ENCODE measurements at regions not wholly inside any gene's neighbourhood (a gene's known extent, or its start where the extent isn't known, plus 50 kb on each side); places are given as distances from the start of the nearest gene placed in this dataset.
"Not testable (repeated sequence)": the region's sequence is repeated elsewhere in the genome, so short reads cannot be mapped to it uniquely, and the experiment has no call there.

GRCh38 chr5:53276825-53277224, 167.3 kb upstream of the MOCS2 start:
- DNase-seq: no peak

DNA sequence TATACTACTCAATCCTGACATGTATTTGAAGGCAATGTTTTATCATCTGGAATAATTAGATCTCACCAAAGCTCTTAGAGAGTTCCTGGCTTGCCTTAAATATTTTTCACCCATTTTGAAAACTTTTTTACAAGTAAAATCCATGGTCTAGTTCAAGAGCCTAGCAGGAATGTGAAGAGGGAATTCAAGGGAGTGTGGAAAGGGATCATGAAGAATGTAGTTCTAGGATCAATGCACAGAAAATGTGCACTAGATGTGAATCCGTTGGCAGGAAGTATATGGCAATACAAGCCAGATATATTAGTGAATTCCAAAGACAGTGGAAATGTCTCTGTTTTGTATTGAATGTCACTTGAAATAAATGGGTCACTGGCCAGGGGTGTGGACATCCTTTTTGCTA, 167.9 kb upstream of the MOCS2 start:
- DNase-seq: no peak

- DNase-seq: no peak
Measured at GRCh38 chr5:53287573-53287972, 178.0 kb upstream of the MOCS2 start.

DNA sequence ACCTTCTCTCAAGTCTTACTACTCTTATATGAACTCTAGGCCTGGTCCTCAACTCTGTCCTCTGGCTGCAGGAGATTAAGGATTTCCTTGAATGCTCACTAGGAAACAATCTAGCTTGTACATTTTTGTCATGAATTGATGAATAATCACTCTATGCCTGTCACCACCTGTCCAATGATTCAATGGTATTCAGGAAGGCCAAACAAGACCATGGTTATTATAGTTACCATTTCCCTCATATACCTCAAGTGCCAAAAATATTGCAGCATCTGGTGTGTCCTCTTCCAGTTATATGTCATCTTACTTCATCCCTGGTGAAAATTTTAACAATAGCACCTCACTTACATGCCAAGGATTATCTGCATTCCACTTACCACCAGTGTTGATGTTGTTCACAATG, 179.0 kb upstream of the MOCS2 start:
- DNase-seq: no peak

DNA sequence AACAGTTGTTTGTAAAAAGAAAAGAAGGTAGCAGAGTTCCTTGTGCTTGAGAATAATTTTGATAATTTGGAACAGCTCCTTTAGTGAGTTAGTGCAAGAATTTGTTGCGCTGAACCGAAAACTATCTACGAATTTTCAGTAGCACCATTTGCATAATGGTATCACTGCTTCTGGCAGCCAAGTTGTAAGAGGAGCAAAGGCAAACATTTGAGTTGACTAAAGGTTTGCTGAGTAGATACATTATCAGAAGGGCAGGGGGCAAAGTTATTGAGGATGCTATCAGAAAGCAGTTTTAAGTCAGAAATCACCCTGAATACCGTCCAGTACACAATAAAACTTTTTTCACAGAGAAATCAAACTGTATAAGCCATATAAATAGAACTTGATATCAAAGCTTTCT, 181.5 kb upstream of the MOCS2 start:
- DNase-seq: no peak

GRCh38 chr5:53291528-53291927, 182.0 kb upstream of the MOCS2 start:
- DNase-seq: peak; percentile 17 to 54

- no peak for DNase-seq
Measured at GRCh38 chr5:53298841-53299240, 181.6 kb upstream of the FST start.

GRCh38 chr5:53302529-53302928, 177.9 kb upstream of the FST start:
- DNase-seq: no peak

- DNase-seq: no peak
Measured at GRCh38 chr5:53303105-53303504, 177.3 kb upstream of the FST start.

DNA sequence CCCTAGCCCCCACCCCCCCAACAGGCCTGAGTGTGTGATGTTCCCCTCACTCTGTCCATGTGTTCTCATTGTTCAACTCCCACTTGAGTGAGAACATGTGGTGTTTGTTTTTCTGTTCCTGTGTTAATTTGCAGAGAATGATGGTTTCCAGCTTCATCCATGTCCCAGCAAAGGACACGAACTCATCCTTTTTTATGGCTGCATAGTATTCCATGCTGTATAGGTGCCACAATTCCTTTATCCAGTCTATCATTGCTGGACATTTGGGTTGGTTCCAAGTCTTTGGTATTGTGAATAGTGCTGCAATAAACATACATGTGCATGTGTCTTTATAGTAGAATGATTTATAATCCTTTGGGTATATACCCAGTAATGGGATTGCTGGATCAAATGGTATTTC, 175.1 kb upstream of the FST start:
- DNase-seq: not testable (repeated sequence)

GRCh38 chr5:53309653-53310052, 170.8 kb upstream of the FST start:
- no peak for DNase-seq

- no peak for DNase-seq
Measured at GRCh38 chr5:53311681-53312080, 168.7 kb upstream of the FST start.

DNA sequence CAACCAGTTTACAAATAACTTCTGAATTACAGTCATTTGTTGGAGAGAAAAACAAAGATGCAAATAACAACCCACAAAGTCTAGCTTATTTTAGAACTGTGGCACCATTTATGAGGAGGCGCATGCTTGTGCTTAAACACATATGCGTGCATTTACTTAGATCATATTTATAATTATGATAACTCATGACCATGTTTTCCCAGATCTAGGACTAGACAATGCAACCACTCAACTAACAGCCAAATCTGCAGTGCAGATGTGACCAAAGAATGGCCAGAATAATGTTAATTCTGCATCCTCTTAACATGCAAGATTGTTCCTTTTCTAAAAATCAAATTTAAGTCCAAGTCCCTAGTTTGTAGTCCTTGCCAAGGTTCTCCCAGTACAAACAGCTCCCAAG, 167.3 kb upstream of the FST start:
- no peak for DNase-seq

DNA sequence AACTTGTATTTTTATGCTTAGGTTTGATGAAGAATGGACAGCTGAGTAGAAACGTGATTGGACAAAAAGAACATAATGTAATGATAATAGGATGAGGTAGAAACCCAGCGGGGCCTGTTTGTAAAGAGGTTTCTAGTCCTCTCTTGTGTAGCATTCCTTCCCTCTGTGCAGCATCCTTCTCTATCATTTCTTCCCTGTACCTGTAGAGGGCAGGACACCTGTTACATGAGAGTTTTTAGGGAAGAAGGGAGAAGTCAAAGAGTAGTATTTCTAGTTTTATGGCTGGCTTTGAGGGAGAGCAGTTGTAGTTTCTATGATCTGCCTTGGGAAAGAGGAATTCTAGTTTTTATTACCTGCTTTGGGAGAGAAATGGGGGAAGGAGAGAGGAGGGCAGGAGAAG, 162.1 kb upstream of the FST start:
- no peak for DNase-seq

DNA sequence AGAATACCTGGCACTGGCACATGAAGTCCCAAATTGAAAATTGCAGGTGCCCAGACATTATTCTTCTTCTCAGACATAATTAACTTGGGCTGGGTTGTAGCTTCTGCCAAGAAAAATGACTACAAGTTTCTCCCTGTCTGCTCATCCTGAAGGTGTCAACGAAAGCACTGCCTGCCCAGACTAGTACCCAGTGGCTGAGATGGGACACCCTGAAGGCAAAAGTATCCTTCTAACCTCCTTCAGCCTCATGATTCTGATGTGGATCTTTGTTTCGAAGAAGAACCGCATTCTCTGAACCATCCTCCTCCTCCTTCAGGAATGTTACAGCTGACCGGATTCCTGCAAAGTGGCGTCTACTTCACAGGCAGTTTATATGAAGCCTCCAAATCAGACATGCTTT, 161.1 kb upstream of the FST start:
- no peak for DNase-seq

GRCh38 chr5:53321073-53321472, 159.4 kb upstream of the FST start:
- no peak for DNase-seq

DNA sequence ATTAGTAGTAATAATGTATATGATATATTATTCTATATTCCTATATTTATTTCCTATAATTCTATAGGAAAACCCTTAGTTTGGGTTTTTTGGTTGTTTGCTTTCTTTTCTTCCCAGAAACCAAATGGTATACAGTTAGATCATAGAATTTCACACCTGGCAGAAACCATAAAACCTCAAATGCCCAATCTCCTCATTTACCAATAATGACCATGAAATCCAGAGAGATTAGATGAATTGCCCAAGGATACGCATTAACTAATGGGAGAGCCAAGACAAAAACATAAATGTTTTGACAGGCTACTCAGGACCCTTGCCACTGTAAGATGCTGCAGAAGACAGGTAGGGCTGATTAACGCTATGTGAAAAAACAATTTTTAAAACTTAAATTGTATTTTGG, 158.7 kb upstream of the FST start:
- DNase-seq: no peak

GRCh38 chr5:53322257-53322656, 158.2 kb upstream of the FST start:
- DNase-seq: no peak

DNA sequence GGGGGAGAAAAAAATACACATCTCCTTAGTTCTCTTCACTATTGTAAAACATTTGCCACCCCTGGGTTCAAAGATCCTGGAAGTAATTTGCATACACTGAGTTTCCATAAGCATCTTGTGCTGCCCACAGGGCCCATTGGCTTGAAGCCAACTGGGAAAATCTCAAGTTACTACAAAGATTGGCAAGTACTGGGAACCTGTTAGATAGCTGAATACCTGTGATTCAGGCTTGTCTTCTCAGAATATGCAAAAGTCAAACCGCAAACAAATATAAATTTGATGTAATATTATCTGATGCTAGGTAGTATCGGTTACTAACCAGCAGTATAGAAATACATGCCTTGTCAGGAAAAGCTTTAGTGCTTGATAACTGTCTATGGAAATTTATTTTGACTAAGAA, 156.9 kb upstream of the FST start:
- DNase-seq: no peak

DNA sequence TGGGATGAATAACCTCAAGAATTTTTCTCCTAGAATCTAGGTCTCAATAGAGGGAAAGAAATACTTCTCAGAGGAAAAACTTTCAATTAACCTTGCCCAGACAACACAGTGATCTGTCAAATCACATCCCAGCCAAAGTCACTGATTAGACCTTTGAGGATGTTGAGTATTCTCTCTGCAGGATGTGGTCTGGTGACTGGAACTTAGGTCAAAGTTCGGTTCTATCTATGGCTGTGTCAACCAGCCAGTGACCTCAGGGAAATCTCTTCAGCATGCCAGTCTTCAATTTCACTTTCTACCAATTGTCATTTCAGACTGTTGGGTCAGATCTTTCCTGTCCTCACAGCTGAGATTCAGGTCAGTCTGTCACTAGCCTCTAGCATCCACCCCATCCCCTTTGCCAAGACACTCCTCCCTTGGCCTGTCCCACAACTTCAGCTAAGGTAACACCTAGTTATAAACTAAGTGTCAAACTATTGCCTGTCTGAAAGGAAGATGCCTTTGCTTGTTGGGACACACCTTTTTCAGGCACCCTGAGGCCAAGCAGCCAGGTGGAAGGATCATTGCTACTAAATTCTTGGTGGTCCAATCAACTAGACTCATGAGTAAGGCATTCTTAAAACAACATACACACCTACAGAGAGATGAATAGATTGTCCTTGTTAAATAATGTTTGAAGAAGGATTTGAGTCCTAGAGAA, 156.3 kb upstream of the FST start:
- DNase-seq: no peak

- no peak for DNase-seq
Measured at GRCh38 chr5:53326424-53327153, 153.8 kb upstream of the FST start.

GRCh38 chr5:53327811-53328334, 152.6 kb upstream of the FST start:
- no peak for DNase-seq

DNA sequence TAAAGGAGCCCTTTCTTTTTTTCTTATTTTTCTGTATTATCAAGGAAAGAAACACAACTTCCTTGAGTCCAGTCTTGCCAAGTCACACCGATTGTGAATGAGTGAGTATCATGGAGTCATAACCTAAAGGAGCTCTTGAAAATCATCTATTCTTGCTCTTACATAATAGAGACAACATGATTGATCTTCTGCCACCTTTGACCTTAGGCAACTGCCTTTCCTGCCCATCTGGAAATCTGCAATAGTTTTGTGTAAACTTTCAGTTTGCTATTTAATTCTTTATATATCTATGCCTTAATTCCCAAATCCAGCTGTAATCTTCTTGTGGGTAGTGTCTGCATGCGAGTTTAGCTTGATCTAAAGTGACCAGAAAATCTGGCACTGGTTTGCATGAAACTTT, 149.9 kb upstream of the FST start:
- DNase-seq: no peak

DNA sequence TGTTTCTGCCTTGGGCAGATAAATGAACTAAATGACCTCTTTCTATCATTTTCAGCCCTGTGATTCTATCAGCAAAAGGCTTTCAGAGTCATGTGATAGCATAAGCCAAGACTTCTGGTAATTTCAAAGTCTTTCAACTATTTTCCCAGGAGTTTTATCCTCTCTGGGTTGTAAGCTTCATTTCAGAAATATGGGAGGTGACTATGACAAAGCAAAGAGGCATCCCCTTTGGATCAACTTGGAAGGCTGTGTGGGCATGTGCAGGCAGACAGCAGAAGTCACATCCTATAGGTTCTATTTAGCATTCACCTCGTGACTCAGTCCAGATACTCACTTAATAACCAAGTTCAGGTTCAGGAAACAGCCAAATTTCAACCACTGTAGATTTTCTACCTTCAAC, 149.0 kb upstream of the FST start:
- no peak for DNase-seq

Data from inflammatory macrophage (primary cell).